Left ventricle myocardium superior (tissue), 1 donor: ENCODE measurements at regions not wholly inside any gene's neighbourhood (a gene's known extent, or its start where the extent isn't known, plus 50 kb on each side); places are given as distances from the start of the nearest gene placed in this dataset. TPM values are rescaled to one million over a fixed set of nuclear protein-coding genes. Genes with fewer than 3 reads are reported as not detected.

Experiments used
- ATAC-seq: fragments of 200-7000 bp; cut with Tn5 transposase; one replicate; pipeline ENCODE4 v1.9.1; 2020; ENCODE audit warnings: mild to moderate bottlenecking, moderate library complexity
- DNase-seq: peaks from one replicate; pipeline ENCODE4 v3.0.0-alpha.2; 2020
- intact Hi-C: fragments of 100-400 bp; cut with micrococcal nuclease; formaldehyde crosslinking; loops from one replicate; pipeline ENCODE4 v1.11.0; 2022
- microRNA-seq: library from miRNA; unstranded; fragments of <30 nt; microRNA quantifications from one replicate; pipeline ENCODE4 v1.2.0, GENCODE V29; 2020; ENCODE audit warnings: borderline number of aligned reads
- donor health status: DM: no; HTN: yes; CAD: no; lungs with severe emphysema.

DNA sequence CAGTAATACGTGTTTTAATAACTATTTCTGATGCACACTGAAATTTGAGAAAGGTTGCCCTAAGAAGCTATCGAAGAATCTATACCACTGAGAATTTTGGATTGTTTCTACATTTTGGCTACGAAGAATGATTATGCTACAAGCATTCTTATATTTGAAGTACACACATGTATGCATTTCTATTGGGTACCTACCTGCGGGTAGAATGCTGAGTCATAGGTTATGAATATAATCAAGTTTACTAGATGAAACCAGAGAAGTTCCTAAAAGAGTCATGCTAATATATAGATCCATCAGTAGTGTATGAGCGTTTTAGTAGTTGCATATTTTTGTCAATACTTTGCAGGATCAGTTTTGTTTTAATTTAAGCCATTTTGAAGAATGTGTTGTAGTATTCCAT is 62.0 kb upstream of the PCDH20 start:
- intact Hi-C loops: no loop called here
- DNase-seq (no peak), ATAC-seq (no peak)

DNA sequence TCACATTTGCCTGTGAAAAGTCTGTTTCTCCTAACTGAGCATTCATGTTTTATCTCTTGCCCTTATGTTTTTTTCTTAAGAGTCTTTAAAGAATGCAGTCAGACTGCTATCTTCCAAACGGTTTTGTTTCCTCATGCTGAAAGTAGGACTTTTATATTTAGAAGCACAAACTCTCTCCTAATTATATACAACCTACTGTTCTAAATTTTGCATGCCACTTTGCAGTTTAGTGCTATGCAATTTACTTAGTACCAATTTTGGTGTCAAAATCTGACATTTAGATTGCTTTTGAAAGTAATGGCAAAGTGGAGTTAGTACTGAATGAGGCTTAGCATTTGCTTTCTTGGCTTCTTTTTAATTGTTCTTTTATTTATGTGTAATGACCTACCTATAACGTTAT is 55.1 kb upstream of the PCDH20 start:
- ATAC-seq: no peak
- no peak for DNase-seq
- intact Hi-C loops: no loop called here

DNA sequence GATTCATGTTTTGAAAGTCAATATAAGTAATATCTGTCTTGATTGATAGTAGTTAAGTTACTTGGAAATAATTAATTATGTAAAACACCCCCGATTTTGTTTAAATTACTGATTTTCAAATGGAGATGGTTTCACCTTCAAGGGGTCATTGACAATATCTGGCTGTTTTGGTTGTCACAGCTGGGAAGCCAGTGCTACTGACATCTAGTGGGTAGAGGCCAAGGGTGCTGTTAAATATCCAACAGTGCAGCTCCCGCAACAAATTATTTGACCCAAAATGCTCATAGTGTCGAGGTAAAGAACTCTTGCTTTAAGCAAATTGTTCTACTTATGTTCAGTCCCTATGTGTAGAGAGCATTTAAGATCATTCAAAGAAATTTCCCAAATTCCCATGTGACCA is 50.6 kb upstream of the PCDH20 start:
- ATAC-seq (no peak), DNase-seq (no peak)
- intact Hi-C loops: no loop called here

Small RNA genes lying in the stretch of these regions (microRNA-seq; reads per million reads assigned to microRNA genes)
- gene MIR4704: not detected
- gene MIR548X2: not detected
